ENCODE measurements at regions not wholly inside any gene's neighbourhood (a gene's known extent, or its start where the extent isn't known, plus 50 kb on each side); places are given as distances from the start of the nearest gene placed in this dataset.

DNA sequence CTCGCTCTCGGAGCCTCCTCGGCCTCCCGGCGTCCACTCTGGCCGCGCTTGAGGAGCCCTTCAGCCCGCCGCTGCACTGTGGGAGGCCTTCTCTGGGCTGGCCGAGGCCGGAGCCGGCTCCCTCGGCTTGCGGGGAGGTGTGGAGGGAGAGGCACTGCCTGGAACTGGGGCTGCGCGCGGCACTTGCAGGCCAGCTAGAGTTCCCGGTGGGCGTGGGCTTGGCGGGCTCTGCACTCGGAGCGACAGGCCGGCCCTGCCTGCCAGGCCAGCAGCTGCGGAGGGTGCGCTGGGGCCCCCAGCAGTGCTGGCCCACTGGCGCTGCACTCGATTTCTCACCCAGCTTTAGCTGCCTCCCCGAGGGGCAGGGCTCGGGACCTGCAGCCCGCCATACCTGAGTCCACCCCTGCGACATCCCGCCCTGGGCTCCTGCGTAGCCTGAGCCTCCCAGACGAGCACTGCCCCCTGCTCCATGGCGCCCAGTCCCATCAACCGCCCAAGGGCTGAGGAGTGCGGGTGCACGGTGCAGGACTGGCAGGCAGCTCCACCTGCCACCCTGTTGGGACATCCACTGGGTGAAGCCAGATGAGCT is 765.0 kb downstream of the IGSF11 start:
- Histone ChIP-seq H3K27ac (no peak overlapping the region), H3K4me1 (ENCODE audit: low read depth, poor library complexity, severe bottlenecking) (no peaks in the 10 kb centered on the region), H3K4me3 (IDR thresholded peaks at IDR 0.05; ENCODE audit: insufficient read depth, low read depth, low read length) (no peak overlapping the region), H2AFZ (ENCODE audit: low read depth) (no peak overlapping the region), H3K36me3 (ENCODE audit: insufficient read depth) (no peaks in the 10 kb centered on the region), H3K4me2 (no peak overlapping the region), H3K9ac (no peak overlapping the region), H3K27me3 (ENCODE audit: insufficient read depth, low read depth) (no peaks in the 10 kb centered on the region), H4K20me1 (ENCODE audit: insufficient read depth) (no peaks in the 10 kb centered on the region), H3K79me2 (ENCODE audit: insufficient read depth, low read depth) (no peaks in the 10 kb centered on the region)
- TF ChIP-seq, protein P1, sequence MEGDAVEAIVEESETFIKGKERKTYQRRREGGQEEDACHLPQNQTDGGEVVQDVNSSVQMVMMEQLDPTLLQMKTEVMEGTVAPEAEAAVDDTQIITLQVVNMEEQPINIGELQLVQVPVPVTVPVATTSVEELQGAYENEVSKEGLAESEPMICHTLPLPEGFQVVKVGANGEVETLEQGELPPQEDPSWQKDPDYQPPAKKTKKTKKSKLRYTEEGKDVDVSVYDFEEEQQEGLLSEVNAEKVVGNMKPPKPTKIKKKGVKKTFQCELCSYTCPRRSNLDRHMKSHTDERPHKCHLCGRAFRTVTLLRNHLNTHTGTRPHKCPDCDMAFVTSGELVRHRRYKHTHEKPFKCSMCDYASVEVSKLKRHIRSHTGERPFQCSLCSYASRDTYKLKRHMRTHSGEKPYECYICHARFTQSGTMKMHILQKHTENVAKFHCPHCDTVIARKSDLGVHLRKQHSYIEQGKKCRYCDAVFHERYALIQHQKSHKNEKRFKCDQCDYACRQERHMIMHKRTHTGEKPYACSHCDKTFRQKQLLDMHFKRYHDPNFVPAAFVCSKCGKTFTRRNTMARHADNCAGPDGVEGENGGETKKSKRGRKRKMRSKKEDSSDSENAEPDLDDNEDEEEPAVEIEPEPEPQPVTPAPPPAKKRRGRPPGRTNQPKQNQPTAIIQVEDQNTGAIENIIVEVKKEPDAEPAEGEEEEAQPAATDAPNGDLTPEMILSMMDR (conservative IDR thresholded peaks at IDR 0.05; ENCODE audit: low read depth, low read length), result no peak

DNA sequence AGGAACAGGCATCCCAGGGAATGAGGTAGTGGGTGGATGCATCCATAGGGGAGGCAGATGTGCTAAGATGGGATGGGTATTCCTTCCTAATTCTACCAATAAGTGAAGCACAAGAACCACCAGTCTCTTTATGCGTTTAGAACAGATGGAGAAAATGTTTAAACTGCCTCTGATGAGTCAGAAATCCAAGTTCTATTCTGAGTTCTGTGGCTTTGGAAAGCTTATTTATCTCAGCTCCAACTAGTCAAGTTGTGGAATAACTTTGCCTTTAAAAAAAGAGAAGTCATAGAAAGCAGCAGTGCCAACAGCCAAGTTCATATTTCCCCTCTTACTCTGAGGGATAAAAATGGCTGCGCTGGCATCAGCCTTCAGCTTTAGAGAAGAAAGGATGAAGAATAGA is 761.7 kb downstream of the IGSF11 start:
- Histone ChIP-seq H3K4me3 (IDR thresholded peaks at IDR 0.05; ENCODE audit: insufficient read depth, low read depth, low read length) (no peak overlapping the region), H3K4me1 (ENCODE audit: low read depth, poor library complexity, severe bottlenecking) (no peaks in the 10 kb centered on the region), H2AFZ (ENCODE audit: low read depth) (no peak overlapping the region), H3K36me3 (ENCODE audit: insufficient read depth) (no peaks in the 10 kb centered on the region), H3K27ac (no peak overlapping the region), H3K27me3 (ENCODE audit: insufficient read depth, low read depth) (no peaks in the 10 kb centered on the region), H3K4me2 (no peak overlapping the region), H3K9ac (no peak overlapping the region), H4K20me1 (ENCODE audit: insufficient read depth) (no peaks in the 10 kb centered on the region), H3K79me2 (ENCODE audit: insufficient read depth, low read depth) (no peaks in the 10 kb centered on the region)
- TF ChIP-seq, protein P1 (conservative IDR thresholded peaks at IDR 0.05; ENCODE audit: low read depth, low read length), result no peak

- H3K4me2 ChIP-seq, result no peak overlapping the region
Measured at GRCh38 chr3:118277814-118278213, 756.8 kb downstream of the IGSF11 start.

GRCh38 chr3:118292841-118293240 is 741.8 kb downstream of the IGSF11 start:
- no peak overlapping the region for H2AFZ ChIP-seq (ENCODE audit: low read depth)
- H4K20me1 ChIP-seq (ENCODE audit: insufficient read depth), result no peaks in the 10 kb centered on the region

More at GRCh38 chr3:118277814-118278213, 756.8 kb downstream of the IGSF11 start:
- Histone ChIP-seq H3K4me1 (ENCODE audit: low read depth, poor library complexity, severe bottlenecking) (no peaks in the 10 kb centered on the region), H3K79me2 (ENCODE audit: insufficient read depth, low read depth) (no peaks in the 10 kb centered on the region), H3K36me3 (ENCODE audit: insufficient read depth) (no peaks in the 10 kb centered on the region), H3K9ac (no peak overlapping the region), H2AFZ (ENCODE audit: low read depth) (no peak overlapping the region), H3K4me3 (IDR thresholded peaks at IDR 0.05; ENCODE audit: insufficient read depth, low read depth, low read length) (no peak overlapping the region), H4K20me1 (ENCODE audit: insufficient read depth) (no peaks in the 10 kb centered on the region), H3K27ac (no peak overlapping the region), H3K27me3 (ENCODE audit: insufficient read depth, low read depth) (no peaks in the 10 kb centered on the region)
- TF ChIP-seq, protein P1 (conservative IDR thresholded peaks at IDR 0.05; ENCODE audit: low read depth, low read length), result no peak

More at GRCh38 chr3:118292841-118293240, 741.8 kb downstream of the IGSF11 start:
- Histone ChIP-seq H3K79me2 (ENCODE audit: insufficient read depth, low read depth) (no peaks in the 10 kb centered on the region), H3K4me1 (ENCODE audit: low read depth, poor library complexity, severe bottlenecking) (no peaks in the 10 kb centered on the region), H3K9ac (no peak overlapping the region), H3K36me3 (ENCODE audit: insufficient read depth) (no peaks in the 10 kb centered on the region), H3K4me2 (no peak overlapping the region), H3K27ac (no peak overlapping the region), H3K4me3 (IDR thresholded peaks at IDR 0.05; ENCODE audit: insufficient read depth, low read depth, low read length) (no peak overlapping the region), H3K27me3 (ENCODE audit: insufficient read depth, low read depth) (no peaks in the 10 kb centered on the region)
- TF ChIP-seq, protein P1 (conservative IDR thresholded peaks at IDR 0.05; ENCODE audit: low read depth, low read length), result no peak

Measured in KMS-11 (cell line).